H9 (cell line): ENCODE measurements at regions not wholly inside any gene's neighbourhood (a gene's known extent, or its start where the extent isn't known, plus 50 kb on each side); places are given as distances from the start of the nearest gene placed in this dataset.

ENCODE experiments used
- DNase-seq: peaks from one replicate; pipeline ENCODE4 v3.0.0-alpha.2; 2017
- H2AFZ ChIP-seq: one replicate; pipeline ENCODE4 v1.6.1; 2013; ENCODE audit warnings: mild to moderate bottlenecking, low read length, control low read depth, moderate library complexity
- H2AK5ac ChIP-seq: 2 replicates; pipeline ENCODE4 v1.6.1; 2013; ENCODE audit warnings: low read length, control low read depth, mixed read lengths; ENCODE audit not compliant: insufficient read length
- H2BK120ac ChIP-seq: one replicate; pipeline ENCODE4 v1.6.1; 2013; ENCODE audit warnings: low read depth, mild to moderate bottlenecking, low read length, control low read depth, inconsistent platforms; ENCODE audit not compliant: poor library complexity, severe bottlenecking
- H2BK12ac ChIP-seq: 2 replicates; pipeline ENCODE4 v1.6.1; 2013; ENCODE audit warnings: low read length, control low read depth, mixed read lengths, low read depth; ENCODE audit not compliant: insufficient read length
- H2BK15ac ChIP-seq: 2 replicates; pipeline ENCODE4 v1.6.1; 2013; ENCODE audit warnings: low read depth, low read length, control low read depth
- H2BK20ac ChIP-seq: one replicate; pipeline ENCODE4 v1.6.1; 2013; ENCODE audit warnings: low read depth, mild to moderate bottlenecking, low read length, control low read depth, inconsistent platforms; ENCODE audit not compliant: poor library complexity, severe bottlenecking
- H2BK5ac ChIP-seq: 2 replicates; pipeline ENCODE4 v1.6.1; 2013; ENCODE audit warnings: low read length, control low read depth, mixed read lengths; ENCODE audit not compliant: insufficient read length
- H3K14ac ChIP-seq: 2 replicates; pipeline ENCODE4 v1.6.1; 2013; ENCODE audit warnings: low read length, control low read depth; ENCODE audit not compliant: insufficient read depth
- H3K18ac ChIP-seq: 2 replicates; pipeline ENCODE4 v1.6.1; 2013; ENCODE audit warnings: low read depth, mild to moderate bottlenecking, mixed read lengths, low read length, control low read depth; ENCODE audit not compliant: insufficient read length
- H3K23ac ChIP-seq: 2 replicates; pipeline ENCODE4 v1.6.1; 2013; ENCODE audit warnings: low read length, control low read depth, mixed read lengths, low read depth; ENCODE audit not compliant: insufficient read length
- H3K23me2 ChIP-seq: 2 replicates; pipeline ENCODE4 v1.6.1; 2013; ENCODE audit warnings: low read depth, mild to moderate bottlenecking, mixed read lengths, low read length, control low read depth; ENCODE audit not compliant: insufficient read length, poor library complexity, severe bottlenecking
- H3K27ac ChIP-seq: 2 replicates; pipeline ENCODE4 v1.5.1; 2013; ENCODE audit warnings: low read length, control low read depth, mixed read lengths, low read depth; ENCODE audit not compliant: insufficient read length
- H3K27me3 ChIP-seq: 2 replicates; pipeline ENCODE4 v1.6.1; 2013; ENCODE audit warnings: low read length, control low read depth, inconsistent platforms; ENCODE audit not compliant: insufficient read depth
- H3K4ac ChIP-seq: 2 replicates; pipeline ENCODE4 v1.6.1; 2013; ENCODE audit warnings: low read depth, mild to moderate bottlenecking, control low read depth, inconsistent platforms, low read length, moderate library complexity
- H3K4me1 ChIP-seq: 2 replicates; pipeline ENCODE4 v1.6.1; 2013; ENCODE audit warnings: low read length, control low read depth, inconsistent platforms; ENCODE audit not compliant: insufficient read depth
- H3K4me2 ChIP-seq: 2 replicates; pipeline ENCODE4 v1.6.1; 2013; ENCODE audit warnings: low read length, control low read depth, mixed read lengths; ENCODE audit not compliant: insufficient read length, insufficient read depth
- H3K56ac ChIP-seq: 2 replicates; pipeline ENCODE4 v1.6.1; 2013; ENCODE audit warnings: low read depth, mild to moderate bottlenecking, mixed read lengths, low read length, control low read depth; ENCODE audit not compliant: insufficient read length
- H3K79me1 ChIP-seq: 2 replicates; pipeline ENCODE4 v1.6.1; 2013; ENCODE audit warnings: low read depth, mild to moderate bottlenecking, moderate library complexity, low read length, control low read depth, inconsistent platforms; ENCODE audit not compliant: insufficient read depth, poor library complexity, severe bottlenecking
- H3K79me2 ChIP-seq: 2 replicates; pipeline ENCODE4 v1.6.1; 2013; ENCODE audit warnings: low read length, control low read depth, inconsistent platforms; ENCODE audit not compliant: insufficient read depth
- H3K9ac ChIP-seq: 2 replicates; pipeline ENCODE4 v1.6.1; 2013; ENCODE audit warnings: low read length, control low read depth, mixed read lengths; ENCODE audit not compliant: insufficient read length; ENCODE audit errors: extremely low read depth
- H3K9me3 ChIP-seq: one replicate; pipeline ENCODE4 v1.6.1; 2013; ENCODE audit warnings: low read depth, low read length, inconsistent platforms; ENCODE audit not compliant: control insufficient read depth
- H3T11ph ChIP-seq: one replicate; pipeline ENCODE4 v1.6.1; 2013; ENCODE audit warnings: mild to moderate bottlenecking, low read length, control low read depth, inconsistent platforms
- H4K20me1 ChIP-seq: one replicate; pipeline ENCODE4 v1.6.1; 2013; ENCODE audit not compliant: control insufficient read depth, insufficient read length, insufficient read depth
- H4K5ac ChIP-seq: 2 replicates; pipeline ENCODE4 v1.6.1; 2013; ENCODE audit warnings: low read depth, mild to moderate bottlenecking, mixed read lengths, low read length, control low read depth; ENCODE audit not compliant: insufficient read length
- H4K8ac ChIP-seq: replicated peaks from 2 replicates; pipeline ENCODE4 v1.6.1; 2013; ENCODE audit warnings: low read length, control low read depth, mixed read lengths, low read depth; ENCODE audit not compliant: insufficient read length
- H4K91ac ChIP-seq: 2 replicates; pipeline ENCODE4 v1.6.1; 2013; ENCODE audit warnings: low read depth, mild to moderate bottlenecking, moderate library complexity, mixed read lengths, low read length, control low read depth; ENCODE audit not compliant: insufficient read length
- H3K27ac Mint-ChIP-seq, 3 experiments: 2 replicates in 2 of 3; 3 replicates in 1 of 3; pipeline ENCODE4 v1.8.0; 2020 to 2021; ENCODE audit warnings: mixed read lengths in 3 of 3, mild to moderate bottlenecking in 1 of 3, moderate library complexity in 1 of 3
- H3K27me3 Mint-ChIP-seq: 2 replicates; pipeline ENCODE4 v1.8.0; 2021; ENCODE audit warnings: low read depth, mild to moderate bottlenecking, moderate library complexity, mixed read lengths
- H3K36me3 Mint-ChIP-seq, 3 experiments: 2 replicates in 2 of 3; 3 replicates in 1 of 3; pipeline ENCODE4 v1.8.0; 2020 to 2021; ENCODE audit warnings: low read depth in 3 of 3, mixed read lengths in 3 of 3; ENCODE audit not compliant: insufficient read depth in 1 of 3
- H3K4me1 Mint-ChIP-seq, 2 experiments: 2 replicates each; pipeline ENCODE4 v1.8.0; 2020; ENCODE audit warnings: mixed read lengths in 2 of 2
- H3K4me3 Mint-ChIP-seq, 2 experiments: 2 replicates in 1 of 2; 3 replicates in 1 of 2; pipeline ENCODE4 v1.8.0; 2020 to 2021; ENCODE audit warnings: mild to moderate bottlenecking in 2 of 2, mixed read lengths in 2 of 2, moderate library complexity in 1 of 2
- H3K9me3 Mint-ChIP-seq, 2 experiments: 2 replicates in 1 of 2; 3 replicates in 1 of 2; pipeline ENCODE4 v1.8.0; 2020; ENCODE audit warnings: mild to moderate bottlenecking in 2 of 2, mixed read lengths in 2 of 2, moderate library complexity in 1 of 2
- WGBS: extraction: QIAGEN DNeasy Blood & Tissue Kit; methylation state at CpG from one replicate; pipeline ENCODE4 v1.1.7; 2013; ENCODE audit warnings: missing lambda C conversion rate, low lambda C conversion rate, mixed read lengths; ENCODE audit not compliant: insufficient read length; ENCODE audit errors: extremely low coverage; 5-methylcytosine and 5-hydroxymethylcytosine counted together
- TF ChIP-seq, protein P1 (sequence below): fragments of 200-600 bp; sonication (generic); conservative IDR thresholded peaks from 3 replicates; pipeline ENCODE4 v1.8.0; 2021; ENCODE audit warnings: antibody characterized with exemption, mild to moderate bottlenecking

DNA sequence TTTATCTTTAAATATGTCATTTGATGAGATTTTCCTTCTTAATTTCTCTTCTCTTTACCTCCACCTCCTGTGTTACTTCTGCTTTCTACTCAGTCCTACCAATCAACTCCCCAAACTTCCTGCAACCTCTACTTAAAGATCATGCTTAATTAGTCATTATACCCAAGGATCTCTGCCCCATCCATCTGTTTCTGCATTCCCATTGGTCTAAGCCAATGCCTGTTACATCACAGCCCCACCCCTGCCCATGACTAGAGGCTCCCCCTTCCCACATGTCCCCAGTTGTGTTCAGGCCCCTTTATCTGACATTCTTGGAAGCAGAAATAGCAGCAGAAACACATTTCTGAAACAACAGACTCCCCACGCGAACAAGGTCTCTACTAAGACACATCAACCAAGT, 319.1 kb upstream of the NFE2L3 start:
- TF ChIP-seq, protein P1, sequence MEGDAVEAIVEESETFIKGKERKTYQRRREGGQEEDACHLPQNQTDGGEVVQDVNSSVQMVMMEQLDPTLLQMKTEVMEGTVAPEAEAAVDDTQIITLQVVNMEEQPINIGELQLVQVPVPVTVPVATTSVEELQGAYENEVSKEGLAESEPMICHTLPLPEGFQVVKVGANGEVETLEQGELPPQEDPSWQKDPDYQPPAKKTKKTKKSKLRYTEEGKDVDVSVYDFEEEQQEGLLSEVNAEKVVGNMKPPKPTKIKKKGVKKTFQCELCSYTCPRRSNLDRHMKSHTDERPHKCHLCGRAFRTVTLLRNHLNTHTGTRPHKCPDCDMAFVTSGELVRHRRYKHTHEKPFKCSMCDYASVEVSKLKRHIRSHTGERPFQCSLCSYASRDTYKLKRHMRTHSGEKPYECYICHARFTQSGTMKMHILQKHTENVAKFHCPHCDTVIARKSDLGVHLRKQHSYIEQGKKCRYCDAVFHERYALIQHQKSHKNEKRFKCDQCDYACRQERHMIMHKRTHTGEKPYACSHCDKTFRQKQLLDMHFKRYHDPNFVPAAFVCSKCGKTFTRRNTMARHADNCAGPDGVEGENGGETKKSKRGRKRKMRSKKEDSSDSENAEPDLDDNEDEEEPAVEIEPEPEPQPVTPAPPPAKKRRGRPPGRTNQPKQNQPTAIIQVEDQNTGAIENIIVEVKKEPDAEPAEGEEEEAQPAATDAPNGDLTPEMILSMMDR: no peak
- Histone ChIP-seq H2AFZ (no peak overlapping the region), H3K9ac (no peak overlapping the region), H3K9me3 (no peaks in the 10 kb centered on the region), H3K4me2 (no peak overlapping the region), H3K27me3 (no peaks in the 10 kb centered on the region), H3K14ac (no peak overlapping the region), H3K56ac (no peak overlapping the region), H4K20me1 (no peaks in the 10 kb centered on the region), H3T11ph (no peak overlapping the region), H3K79me2 (no peaks in the 10 kb centered on the region), H2BK120ac (no peak overlapping the region), H3K4ac (no peak overlapping the region), H2BK15ac (no peak overlapping the region), H2BK20ac (no peak overlapping the region), H4K5ac (no peak overlapping the region), H2AK5ac (no peak overlapping the region), H3K23me2 (no peaks in the 10 kb centered on the region), H2BK12ac (no peak overlapping the region), H3K23ac (no peak overlapping the region), H3K18ac (no peak overlapping the region), H2BK5ac (no peak overlapping the region), H3K4me1 (peaks cover 6% of the 10 kb centered on the region; the same call in 1 of the 2 replicates), H4K8ac (no peak overlapping the region), H4K91ac (no peak overlapping the region), H3K27ac (no peak overlapping the region), H3K79me1 (no peaks in the 10 kb centered on the region)
- no peak for DNase-seq
- H3K27ac Mint-ChIP-seq: no peak overlapping the region
- WGBS: no CpG with 5 or more reads among the region's 2 CpGs
- H3K36me3 Mint-ChIP-seq: no peaks in the 10 kb centered on the region; a peak in 1 of 7 replicates
- H3K27me3 Mint-ChIP-seq: no peaks in the 10 kb centered on the region
- peaks cover 0 to 3% of the 10 kb centered on the region in 2 experiments; a peak in 2 of 5 replicates for H3K9me3 Mint-ChIP-seq
- no peak overlapping the region for H3K4me3 Mint-ChIP-seq
- peaks cover 32 to 35% of the 10 kb centered on the region in 2 experiments for H3K4me1 Mint-ChIP-seq
